ENCODE measurements at regions not wholly inside any gene's neighbourhood (a gene's known extent, or its start where the extent isn't known, plus 50 kb on each side); places are given as distances from the start of the nearest gene placed in this dataset.

DNA sequence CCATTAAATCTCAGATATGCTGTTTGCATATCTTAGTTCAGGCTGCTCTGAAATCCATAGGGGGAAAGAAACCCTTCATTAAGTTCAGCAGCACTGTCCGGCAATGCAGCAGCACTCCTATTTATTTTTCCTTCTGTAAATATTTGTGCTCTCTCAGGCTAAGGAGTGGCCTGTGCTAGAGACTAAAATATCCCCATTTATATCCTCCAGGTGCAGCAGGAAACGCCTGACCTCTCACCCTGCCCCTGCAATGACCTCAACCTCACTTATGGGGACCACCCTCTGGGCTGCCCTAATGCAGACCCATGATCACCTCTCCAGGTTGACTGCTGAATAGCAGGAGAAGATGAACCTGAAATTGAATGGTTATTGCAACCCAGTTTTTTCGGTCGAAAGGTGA, 165.0 kb upstream of the ELAC2 start:
- TF ChIP-seq CTCF (IDR thresholded peaks at IDR 0.05; ENCODE audit: insufficient read depth, low read length, poor library complexity, severe bottlenecking) (no peak), EZH2phosphoT487 (conservative IDR thresholded peaks at IDR 0.05; ENCODE audit: low read length) (no peak)

Measured in SU-DHL-6 (cell line).